ENCODE measurements at regions not wholly inside any gene's neighbourhood (a gene's known extent, or its start where the extent isn't known, plus 50 kb on each side); places are given as distances from the start of the nearest gene placed in this dataset.

GRCh38 chr16:54672500-54672899 is 258.2 kb upstream of the IRX5 start:
- TF ChIP-seq CTCF (IDR thresholded peaks at IDR 0.05) (no peak), ZFX (IDR thresholded peaks at IDR 0.05; ENCODE audit: borderline replicate concordance) (no peak)
